Adrenal gland (tissue), 5 donors: ENCODE measurements at regions not wholly inside any gene's neighbourhood (a gene's known extent, or its start where the extent isn't known, plus 50 kb on each side); places are given as distances from the start of the nearest gene placed in this dataset.

ENCODE experiments used
- POLR2A ChIP-seq, 2 donors: fragments of 450-650 bp; IDR thresholded peaks; one replicate each; pipeline ENCODE4 v1.6.1; 2017; ENCODE audit warnings: antibody characterized with exemption in 2 of 2, mild to moderate bottlenecking in 2 of 2, moderate library complexity in 1 of 2
- TF ChIP-seq, protein P1 (sequence below), 6 experiments: fragments of 450-650 bp in 4 of 6; fragments of 200-600 bp in 2 of 6; sonication (generic) in 1 of 6; IDR thresholded peaks; 1 replicate in 5 of 6; 2 replicates in 1 of 6; pipeline versions ENCODE4 v1.5.1 to v1.8.0; 2016 to 2021; ENCODE audit warnings: antibody characterized with exemption in 6 of 6, mild to moderate bottlenecking in 2 of 6, moderate library complexity in 1 of 6
- donor health status: DM: no; HTN: no; CAD: no.

DNA sequence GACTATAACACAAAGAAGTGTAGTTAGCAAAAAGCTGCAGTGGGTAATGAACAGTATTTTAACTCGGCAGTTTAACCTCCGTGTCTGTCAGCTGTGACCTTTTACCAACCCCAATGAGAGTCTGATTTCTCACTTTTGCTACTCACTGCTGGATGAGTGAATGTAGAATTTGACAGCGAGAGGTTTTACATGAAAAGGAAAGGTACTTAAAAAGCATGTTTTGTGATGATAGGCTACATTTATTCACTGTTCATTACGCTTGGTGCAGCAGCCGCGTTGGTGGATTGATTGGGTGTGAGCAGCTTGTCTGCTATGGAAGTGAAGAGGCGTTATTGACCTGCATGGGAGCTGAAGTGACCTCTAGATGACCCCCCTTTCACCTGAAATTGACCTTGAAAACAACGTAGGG lies 867.7 kb downstream of the NR2F1-AS1 start:
- TF ChIP-seq, protein P1, sequence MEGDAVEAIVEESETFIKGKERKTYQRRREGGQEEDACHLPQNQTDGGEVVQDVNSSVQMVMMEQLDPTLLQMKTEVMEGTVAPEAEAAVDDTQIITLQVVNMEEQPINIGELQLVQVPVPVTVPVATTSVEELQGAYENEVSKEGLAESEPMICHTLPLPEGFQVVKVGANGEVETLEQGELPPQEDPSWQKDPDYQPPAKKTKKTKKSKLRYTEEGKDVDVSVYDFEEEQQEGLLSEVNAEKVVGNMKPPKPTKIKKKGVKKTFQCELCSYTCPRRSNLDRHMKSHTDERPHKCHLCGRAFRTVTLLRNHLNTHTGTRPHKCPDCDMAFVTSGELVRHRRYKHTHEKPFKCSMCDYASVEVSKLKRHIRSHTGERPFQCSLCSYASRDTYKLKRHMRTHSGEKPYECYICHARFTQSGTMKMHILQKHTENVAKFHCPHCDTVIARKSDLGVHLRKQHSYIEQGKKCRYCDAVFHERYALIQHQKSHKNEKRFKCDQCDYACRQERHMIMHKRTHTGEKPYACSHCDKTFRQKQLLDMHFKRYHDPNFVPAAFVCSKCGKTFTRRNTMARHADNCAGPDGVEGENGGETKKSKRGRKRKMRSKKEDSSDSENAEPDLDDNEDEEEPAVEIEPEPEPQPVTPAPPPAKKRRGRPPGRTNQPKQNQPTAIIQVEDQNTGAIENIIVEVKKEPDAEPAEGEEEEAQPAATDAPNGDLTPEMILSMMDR (IDR thresholded peaks at IDR 0.05), result no peak
- TF ChIP-seq POLR2A (IDR thresholded peaks at IDR 0.05), result no peak
